GM21526 (cell line): ENCODE measurements at regions not wholly inside any gene's neighbourhood (a gene's known extent, or its start where the extent isn't known, plus 50 kb on each side); places are given as distances from the start of the nearest gene placed in this dataset.

Source experiments
- ATAC-seq: cut with Tn5 transposase; IDR thresholded peaks from one replicate; pipeline ENCODE4 v1.9.1; 2021; ENCODE audit warnings: moderate library complexity; ENCODE audit not compliant: unreplicated experiment, low FRiP score

GRCh38 chr11:111045407-111045803 lies 200.1 kb upstream of the POU2AF2 start:
- ATAC-seq: no peak

- no peak for ATAC-seq
These were observed 200.6 kb upstream of the POU2AF2 start for GRCh38 chr11:111044751-111045406.

- ATAC-seq: no peak
These were observed 205.5 kb upstream of the POU2AF2 start for GRCh38 chr11:111039982-111040381.

GRCh38 chr11:111035746-111036145 lies 209.8 kb upstream of the POU2AF2 start:
- no peak for ATAC-seq

- ATAC-seq: no peak
These were observed 219.3 kb upstream of the POU2AF2 start for GRCh38 chr11:111026241-111026640.

GRCh38 chr11:111021131-111021530 lies 224.4 kb upstream of the POU2AF2 start:
- no peak for ATAC-seq

GRCh38 chr11:111019871-111020670 lies 225.5 kb upstream of the POU2AF2 start:
- no peak for ATAC-seq

- ATAC-seq: no peak
These were observed 226.1 kb upstream of the POU2AF2 start for GRCh38 chr11:111019451-111019850.

- ATAC-seq: no peak
These were observed 227.0 kb upstream of the POU2AF2 start for GRCh38 chr11:111018566-111018965.

GRCh38 chr11:111012491-111012890 lies 233.0 kb upstream of the POU2AF2 start:
- ATAC-seq: no peak

GRCh38 chr11:111011275-111011594 lies 234.3 kb upstream of the POU2AF2 start:
- ATAC-seq: no peak

GRCh38 chr11:111010391-111011274 lies 234.9 kb upstream of the POU2AF2 start:
- ATAC-seq: no peak

GRCh38 chr11:111006227-111006626 lies 239.3 kb upstream of the POU2AF2 start:
- ATAC-seq: no peak

- ATAC-seq: no peak
These were observed 243.4 kb upstream of the POU2AF2 start for GRCh38 chr11:111001986-111002611.

- ATAC-seq: no peak
These were observed 244.5 kb upstream of the POU2AF2 start for GRCh38 chr11:111001081-111001430.

GRCh38 chr11:111000400-111001080 lies 245.0 kb upstream of the POU2AF2 start:
- ATAC-seq: no peak

- ATAC-seq: no peak
These were observed 253.0 kb upstream of the POU2AF2 start for GRCh38 chr11:110992481-110992880.

GRCh38 chr11:110991661-110992355 lies 253.7 kb upstream of the POU2AF2 start:
- no peak for ATAC-seq

- no peak for ATAC-seq
These were observed 255.2 kb upstream of the POU2AF2 start for GRCh38 chr11:110990311-110990710.
